ENCODE measurements at regions not wholly inside any gene's neighbourhood (a gene's known extent, or its start where the extent isn't known, plus 50 kb on each side); places are given as distances from the start of the nearest gene placed in this dataset.

GRCh38 chr3:30341079-30341478 is 265.3 kb upstream of the TGFBR2 start (continued):
- TF ChIP-seq ZNF462 (CRISPR knock-in tag; IDR thresholded peaks at IDR 0.05) (no peak), NANOG (IDR thresholded peaks at IDR 0.05; ENCODE audit: borderline replicate concordance) (no peak)

- Histone ChIP-seq H4K20me1 (replicated peaks; ENCODE audit: insufficient read depth) (no peaks in the 10 kb centered on the region), H3K4me3 (no peak overlapping the region), H2AFZ (no peak overlapping the region), H3K27me3 (ENCODE audit: insufficient read depth) (no peaks in the 10 kb centered on the region), H3K4me1 (ENCODE audit: insufficient read depth) (0 out of 2 replicates have a peak, but pooled peaks cover 2% of the 10 kb centered on the region), H3K27ac (ENCODE audit: low read depth) (no peak overlapping the region), H3K9me2 (ENCODE audit: insufficient read depth) (no peaks in the 10 kb centered on the region), H3K36me3 (ENCODE audit: insufficient read depth) (no peaks in the 10 kb centered on the region), H3K79me2 (replicated peaks; ENCODE audit: insufficient read depth) (no peaks in the 10 kb centered on the region), H3F3A (replicated peaks; ENCODE audit: low read depth) (no peaks in the 10 kb centered on the region), H3K4me2 (no peak overlapping the region)
- H3K27ac Mint-ChIP-seq: no peak overlapping the region
- H3K36me3 Mint-ChIP-seq (ENCODE audit: low read depth): peaks cover 2% of the 10 kb centered on the region; the same call in 1 of the 3 replicates
- H3K27me3 Mint-ChIP-seq (ENCODE audit: insufficient read depth, low read depth, poor library complexity): no peaks in the 10 kb centered on the region
- ATAC-seq: no peak
- DNase-seq (ENCODE audit: low spot score): no peak
- peaks cover 10% of the 10 kb centered on the region; the same call in 2 of the 3 replicates for H3K4me1 Mint-ChIP-seq
- H3K9me3 Mint-ChIP-seq: peaks cover 5% of the 10 kb centered on the region; the same call in 2 of the 3 replicates
- H3K4me3 Mint-ChIP-seq: no peak overlapping the region
- TF ChIP-seq EZH2 (IDR thresholded peaks at IDR 0.05; ENCODE audit: low read depth, unreplicated experiment) (no peak), NANOG (IDR thresholded peaks at IDR 0.05; ENCODE audit: borderline replicate concordance) (no peak), REST (IDR thresholded peaks at IDR 0.05; ENCODE audit: unreplicated experiment) (no peak), JUNB (IDR thresholded peaks at IDR 0.05; ENCODE audit: unreplicated experiment) (no peak), ZNF331 (CRISPR knock-in tag; IDR thresholded peaks at IDR 0.05; ENCODE audit: low read depth) (no peak), STAT1 (IDR thresholded peaks at IDR 0.05; ENCODE audit: unreplicated experiment) (no peak), CTCF (conservative IDR thresholded peaks at IDR 0.05; ENCODE audit: low read depth in 2 of 2) (no peak), EZH2phosphoT487 (IDR thresholded peaks at IDR 0.05; ENCODE audit: unreplicated experiment) (no peak), POLR2AphosphoS5 (IDR thresholded peaks at IDR 0.05; ENCODE audit: low read depth) (no peak)
Observed at GRCh38 chr3:30341851-30342250, 264.6 kb upstream of the TGFBR2 start.

Data from GM23338 (cell line).